ENCODE measurements at regions not wholly inside any gene's neighbourhood (a gene's known extent, or its start where the extent isn't known, plus 50 kb on each side); places are given as distances from the start of the nearest gene placed in this dataset.

GRCh38 chr2:147019311-147019710 is 825.5 kb upstream of the ACVR2A start:
- H3K4me3 ChIP-seq (ENCODE audit: low read depth, low read length): no peak overlapping the region
- H3K4me2 ChIP-seq (ENCODE audit: low read length): no peak overlapping the region
- no peaks in the 10 kb centered on the region for H3K4me1 ChIP-seq
- TF ChIP-seq CTCF (IDR thresholded peaks at IDR 0.05): no peak
- H3K79me2 ChIP-seq: no peaks in the 10 kb centered on the region
- no peaks in the 10 kb centered on the region for H3K36me3 ChIP-seq (ENCODE audit: control insufficient read depth, insufficient read depth, low read length)
- H3K27me3 ChIP-seq (ENCODE audit: control insufficient read depth, insufficient read depth, low read length): no peaks in the 10 kb centered on the region
- no peaks in the 10 kb centered on the region for H3K9me3 ChIP-seq (ENCODE audit: control insufficient read depth, low read length)
- H3K27ac ChIP-seq: no peak overlapping the region
- no peak overlapping the region for H2AFZ ChIP-seq
- H3K9ac ChIP-seq: no peak overlapping the region

- H3K79me2 ChIP-seq: no peaks in the 10 kb centered on the region
- H3K4me1 ChIP-seq: no peaks in the 10 kb centered on the region
- no peak overlapping the region for H3K4me2 ChIP-seq (ENCODE audit: low read length)
- no peaks in the 10 kb centered on the region for H3K9me3 ChIP-seq (ENCODE audit: control insufficient read depth, low read length)
- no peak for TF ChIP-seq CTCF (IDR thresholded peaks at IDR 0.05)
- H3K9ac ChIP-seq: no peak overlapping the region
- no peak overlapping the region for H2AFZ ChIP-seq
- H3K36me3 ChIP-seq (ENCODE audit: control insufficient read depth, insufficient read depth, low read length): no peaks in the 10 kb centered on the region
- no peaks in the 10 kb centered on the region for H3K27me3 ChIP-seq (ENCODE audit: control insufficient read depth, insufficient read depth, low read length)
- no peak overlapping the region for H3K27ac ChIP-seq
- no peak overlapping the region for H3K4me3 ChIP-seq (ENCODE audit: low read depth, low read length)
Observed at GRCh38 chr2:147017951-147018645, 826.7 kb upstream of the ACVR2A start.

GRCh38 chr2:147016181-147016580 is 828.6 kb upstream of the ACVR2A start:
- no peaks in the 10 kb centered on the region for H3K27me3 ChIP-seq (ENCODE audit: control insufficient read depth, insufficient read depth, low read length)

GRCh38 chr2:147015591-147015990 is 829.2 kb upstream of the ACVR2A start:
- no peak for TF ChIP-seq CTCF (IDR thresholded peaks at IDR 0.05)
- H3K4me2 ChIP-seq (ENCODE audit: low read length): no peak overlapping the region
- no peak overlapping the region for H3K9ac ChIP-seq
- no peak overlapping the region for H3K27ac ChIP-seq
- H3K27me3 ChIP-seq (ENCODE audit: control insufficient read depth, insufficient read depth, low read length): no peaks in the 10 kb centered on the region
- no peaks in the 10 kb centered on the region for H3K79me2 ChIP-seq
- H3K36me3 ChIP-seq (ENCODE audit: control insufficient read depth, insufficient read depth, low read length): no peaks in the 10 kb centered on the region
- H3K4me3 ChIP-seq (ENCODE audit: low read depth, low read length): no peak overlapping the region
- no peaks in the 10 kb centered on the region for H3K4me1 ChIP-seq
- no peak overlapping the region for H2AFZ ChIP-seq
- H3K9me3 ChIP-seq (ENCODE audit: control insufficient read depth, low read length): no peaks in the 10 kb centered on the region

More at GRCh38 chr2:147016181-147016580, 828.6 kb upstream of the ACVR2A start:
- Histone ChIP-seq H3K9me3 (ENCODE audit: control insufficient read depth, low read length) (no peaks in the 10 kb centered on the region), H3K4me3 (ENCODE audit: low read depth, low read length) (no peak overlapping the region), H3K36me3 (ENCODE audit: control insufficient read depth, insufficient read depth, low read length) (no peaks in the 10 kb centered on the region), H2AFZ (no peak overlapping the region), H3K79me2 (no peaks in the 10 kb centered on the region), H3K4me1 (no peaks in the 10 kb centered on the region), H3K9ac (no peak overlapping the region), H3K27ac (no peak overlapping the region), H3K4me2 (ENCODE audit: low read length) (no peak overlapping the region)
- no peak for TF ChIP-seq CTCF (IDR thresholded peaks at IDR 0.05)

Data from parathyroid adenoma (tissue), 2 donors.